DMS53 treated with DMSO at 0.1 percent for 48 hours (cell line): ENCODE measurements at regions not wholly inside any gene's neighbourhood (a gene's known extent, or its start where the extent isn't known, plus 50 kb on each side); places are given as distances from the start of the nearest gene placed in this dataset.
"Not testable (repeated sequence)": the region's sequence is repeated elsewhere in the genome, so short reads cannot be mapped to it uniquely, and the experiment has no call there.

Experiments
- DNase-seq: peaks from one replicate; lab custom pipeline; 2025; ENCODE audit not compliant: unreplicated experiment; lab: John Stamatoyannopoulos, UW

- DNase-seq = not testable (repeated sequence)
Observed at GRCh38 chr13:21261487-21262216, 85.2 kb downstream of the MRPL57 start.

DNA sequence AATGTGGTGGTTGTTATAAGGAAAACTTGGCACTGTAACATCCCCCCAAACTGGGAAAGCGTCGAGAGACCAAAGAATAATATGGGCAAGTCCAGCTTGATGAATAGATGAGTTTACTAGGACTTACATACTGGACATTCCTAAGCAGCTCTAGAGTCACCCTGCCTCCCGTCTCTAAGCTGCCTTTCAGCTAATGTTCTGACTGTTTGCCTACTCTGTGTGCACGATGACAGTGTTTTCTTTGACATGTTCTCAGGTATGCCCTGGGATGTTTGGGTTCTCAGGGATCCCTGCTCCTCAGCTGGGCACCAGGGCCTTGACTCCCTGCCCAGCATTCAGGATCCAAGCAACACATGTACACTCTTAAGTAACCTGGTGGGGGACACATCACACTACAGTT is 87.5 kb downstream of the MRPL57 start:
- DNase-seq = not testable (repeated sequence)

DNA sequence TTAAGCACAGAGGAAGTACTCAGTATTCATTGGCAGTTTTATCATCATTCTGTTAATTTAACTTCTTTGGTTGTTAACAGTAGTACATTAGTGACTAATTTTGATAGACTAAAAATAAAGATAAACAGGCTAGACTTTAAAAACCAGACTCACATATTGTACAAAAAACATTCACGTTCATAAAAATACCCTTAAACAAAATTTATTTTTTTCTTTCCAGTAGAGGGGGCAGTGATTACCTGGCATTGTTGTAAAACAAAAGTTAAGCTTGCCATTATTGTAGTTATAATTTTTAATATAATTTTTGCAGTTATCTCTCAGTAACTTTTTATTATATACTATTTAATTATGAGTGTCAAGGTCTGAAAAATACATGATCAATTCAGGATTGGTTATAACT is 92.0 kb downstream of the MRPL57 start:
- DNase-seq = not testable (repeated sequence)

DNA sequence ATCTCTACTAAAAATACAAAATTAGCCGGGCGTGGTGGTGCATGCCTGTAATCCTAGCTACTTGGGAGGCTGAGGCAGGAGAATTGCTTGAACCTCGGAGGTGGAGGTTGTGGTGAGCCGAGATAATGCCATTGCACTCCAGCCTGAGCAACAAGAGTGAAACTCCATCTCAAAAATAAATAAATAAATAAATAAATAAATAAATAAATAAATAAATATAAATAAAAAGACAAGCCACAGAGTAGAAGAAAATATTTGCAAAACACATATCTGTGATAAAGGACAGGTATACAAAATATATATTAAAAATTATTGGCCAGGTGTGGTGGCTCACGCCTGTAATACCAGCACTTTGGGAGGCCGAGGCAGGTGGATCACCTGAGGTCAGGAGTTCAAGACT is 96.0 kb downstream of the MRPL57 start:
- DNase-seq = not testable (repeated sequence)

DNA sequence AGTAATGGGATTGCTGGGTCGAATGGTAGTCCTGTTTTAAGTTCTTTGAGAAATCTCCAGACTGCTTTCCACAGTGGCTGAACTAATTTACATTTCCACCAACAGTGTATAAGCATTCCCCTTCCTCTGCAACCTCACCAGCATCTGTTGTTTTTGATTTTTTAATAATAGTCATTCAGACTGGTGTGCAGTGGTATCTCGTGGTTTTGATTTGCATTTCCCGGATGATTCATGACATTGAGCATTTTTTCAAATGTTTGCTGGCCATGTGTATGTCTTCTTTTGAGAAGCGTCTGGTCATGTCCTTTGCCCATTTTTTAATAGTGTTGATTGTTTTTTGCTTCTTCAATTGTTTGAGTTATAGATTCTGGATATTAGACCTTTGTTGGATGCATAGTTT is 98.0 kb downstream of the MRPL57 start:
- DNase-seq = not testable (repeated sequence)

GRCh38 chr13:21282065-21282464 is 105.6 kb downstream of the MRPL57 start:
- no peak for DNase-seq

DNA sequence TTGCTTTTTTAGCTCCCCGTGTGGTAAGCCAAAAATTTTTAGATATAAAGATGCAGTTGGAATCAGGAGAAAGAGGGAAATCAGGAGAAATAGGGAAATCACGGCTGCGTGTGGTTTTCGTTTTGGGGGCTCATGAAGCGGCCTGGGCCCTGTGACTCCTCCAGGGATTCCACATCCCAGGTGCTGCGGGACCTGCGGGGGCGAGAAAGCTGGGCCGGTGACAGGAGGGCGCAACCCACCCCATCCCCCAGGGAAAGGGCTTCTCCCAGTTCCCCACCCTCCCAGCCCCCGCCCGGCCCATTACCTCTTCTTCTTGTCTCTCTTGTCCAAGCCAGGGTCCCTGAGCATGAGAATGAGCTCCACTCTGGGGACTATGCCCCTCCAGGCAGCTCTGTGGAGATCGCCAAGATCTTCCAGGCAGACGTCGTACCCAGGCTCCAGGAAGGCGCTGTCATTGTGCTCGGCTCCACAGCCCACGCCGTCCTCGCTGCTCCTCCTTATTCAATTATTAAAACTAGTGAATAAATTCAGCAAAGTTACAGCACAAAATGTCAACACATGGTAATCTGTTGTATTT is 111.0 kb downstream of the MRPL57 start:
- DNase-seq = no peak

DNA sequence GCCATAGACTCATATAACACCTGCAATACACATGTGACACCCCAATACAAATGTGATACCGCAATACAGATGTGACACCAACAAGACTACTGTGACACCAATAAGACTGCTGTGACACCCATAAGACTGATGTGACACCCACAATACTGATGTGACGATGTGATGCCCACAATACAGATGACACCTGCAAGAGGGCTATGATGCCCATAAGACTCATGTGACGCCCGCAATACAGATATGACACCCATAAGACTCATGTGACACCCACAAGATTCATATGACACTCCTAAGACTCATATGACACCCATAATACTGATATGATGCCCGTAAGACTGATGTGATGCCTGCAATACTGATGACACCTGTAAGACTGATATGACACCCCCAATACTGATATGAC is 113.0 kb downstream of the MRPL57 start:
- no peak for DNase-seq

DNA sequence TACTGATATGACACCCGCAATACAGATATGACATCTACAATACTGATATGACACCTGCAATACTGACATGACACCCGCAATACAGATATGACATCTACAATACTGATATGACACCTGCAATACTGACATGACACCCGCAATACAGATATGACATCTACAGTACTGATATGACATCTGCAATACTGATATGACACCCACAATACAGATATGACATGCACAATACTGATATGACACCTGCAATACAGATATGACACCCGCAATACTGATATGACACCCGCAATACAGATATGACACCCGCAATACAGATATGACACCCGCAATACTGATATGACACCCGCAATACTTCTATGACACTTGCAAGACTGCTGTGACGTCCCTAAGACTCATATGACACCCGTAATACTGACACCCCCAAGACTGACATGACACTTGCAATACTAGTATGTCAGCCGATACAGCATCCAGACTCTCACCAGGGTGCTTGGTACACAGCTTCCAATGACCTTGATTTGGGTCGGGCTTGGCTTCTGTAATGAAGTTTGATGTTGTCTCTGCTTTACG is 114.1 kb downstream of the MRPL57 start:
- not testable (repeated sequence) for DNase-seq

GRCh38 chr13:21291840-21292239 is 115.4 kb downstream of the MRPL57 start:
- no peak for DNase-seq

- peak; percentile 69 for DNase-seq
Observed at GRCh38 chr13:21296991-21297390, 120.5 kb downstream of the MRPL57 start.

- peak; percentile 57 for DNase-seq
Observed at GRCh38 chr13:21297447-21297846, 121.0 kb downstream of the MRPL57 start.

GRCh38 chr13:21297914-21298831 is 121.7 kb downstream of the MRPL57 start:
- peak; percentile 87 for DNase-seq

- DNase-seq = no peak
Observed at GRCh38 chr13:21304256-21304655, 127.8 kb downstream of the MRPL57 start.

DNA sequence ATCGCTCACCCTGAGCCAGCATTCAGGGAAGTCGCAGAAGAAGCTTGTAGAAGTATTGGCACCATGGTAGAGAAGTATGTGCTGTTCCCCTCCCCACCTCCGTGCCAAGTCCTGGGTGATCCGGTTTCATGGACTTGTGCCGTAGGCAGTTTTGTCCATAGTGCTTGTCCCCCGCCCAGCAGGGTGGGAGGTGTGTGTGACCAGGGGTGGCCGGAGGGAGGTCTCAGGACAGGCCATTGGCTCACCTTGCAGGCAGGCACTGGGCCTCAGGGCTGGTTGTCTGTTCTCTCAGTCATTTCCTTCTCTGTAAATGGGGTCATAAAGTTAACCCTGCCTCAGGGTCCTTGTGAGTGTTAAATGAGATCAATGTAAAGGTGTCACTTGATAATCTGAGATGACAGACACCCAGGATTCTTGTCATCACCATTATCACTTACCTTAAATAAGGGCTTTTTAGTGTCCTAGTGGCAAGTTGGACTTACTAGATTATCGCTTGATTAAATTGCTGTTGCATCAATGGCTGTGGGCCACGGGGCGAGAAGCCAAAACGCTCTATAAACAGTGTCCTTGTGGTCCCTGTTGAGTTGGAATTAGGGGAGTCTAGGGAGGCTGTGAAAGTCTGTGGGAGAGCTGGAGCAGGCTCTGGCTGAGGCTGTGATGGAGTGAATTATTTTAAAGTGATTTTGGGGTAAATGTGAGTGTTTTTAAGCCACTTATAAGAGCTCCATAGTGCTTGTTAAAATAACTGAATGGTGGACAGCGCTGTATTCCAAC is 130.0 kb downstream of the MRPL57 start:
- DNase-seq = not testable (repeated sequence)

DNA sequence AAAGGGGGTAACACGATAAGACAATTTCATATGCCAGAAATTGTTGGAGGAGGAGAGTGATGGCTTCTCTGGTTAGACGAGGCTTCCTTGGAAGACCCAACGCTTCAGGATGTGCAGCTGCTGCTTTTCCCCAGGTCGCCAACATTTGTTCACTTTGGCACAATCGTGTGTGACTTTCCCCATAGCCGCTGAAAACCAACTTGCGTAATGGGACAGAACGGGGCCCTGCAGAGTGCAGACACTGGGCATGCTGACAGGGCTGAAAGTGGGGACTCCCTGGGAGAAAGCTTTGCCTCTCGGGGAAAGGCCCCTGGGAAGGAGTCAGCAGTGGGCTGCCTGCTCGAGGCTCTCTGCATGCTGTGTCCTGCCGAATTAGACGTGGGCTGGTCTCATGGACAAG is 130.7 kb downstream of the MRPL57 start:
- DNase-seq = not testable (repeated sequence)

- no peak for DNase-seq
Observed at GRCh38 chr13:21308906-21309305, 132.4 kb downstream of the MRPL57 start.

DNA sequence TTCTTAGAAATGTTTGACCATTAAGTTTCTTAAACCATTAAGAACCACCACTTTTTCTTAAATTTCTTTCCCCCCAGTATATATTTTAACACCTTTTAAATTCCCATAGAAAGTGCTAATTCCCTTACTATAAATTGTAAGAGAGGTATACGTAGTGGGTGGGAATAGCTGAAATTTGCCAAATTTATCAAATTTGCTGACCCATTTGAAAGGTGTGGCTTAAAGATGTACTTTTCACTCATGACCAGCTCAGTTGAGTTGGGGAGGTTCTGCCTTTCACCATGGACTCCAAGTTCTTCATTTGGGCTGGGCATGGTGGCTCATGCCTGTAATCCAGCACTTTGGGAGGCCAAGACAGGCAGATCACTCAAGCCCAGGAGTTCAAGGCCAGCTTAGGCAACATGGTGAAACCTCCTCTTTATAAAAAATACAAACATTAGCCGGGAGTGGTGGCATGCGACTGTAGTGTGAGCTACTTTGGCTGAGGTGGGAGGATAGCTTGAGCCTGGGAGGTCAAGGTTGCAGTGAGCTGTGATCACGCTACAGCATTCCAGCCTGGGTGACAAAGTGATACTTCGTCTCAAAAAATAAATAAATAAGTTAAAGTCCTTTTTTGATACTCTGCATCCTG is 133.2 kb downstream of the MRPL57 start:
- DNase-seq = no peak

DNA sequence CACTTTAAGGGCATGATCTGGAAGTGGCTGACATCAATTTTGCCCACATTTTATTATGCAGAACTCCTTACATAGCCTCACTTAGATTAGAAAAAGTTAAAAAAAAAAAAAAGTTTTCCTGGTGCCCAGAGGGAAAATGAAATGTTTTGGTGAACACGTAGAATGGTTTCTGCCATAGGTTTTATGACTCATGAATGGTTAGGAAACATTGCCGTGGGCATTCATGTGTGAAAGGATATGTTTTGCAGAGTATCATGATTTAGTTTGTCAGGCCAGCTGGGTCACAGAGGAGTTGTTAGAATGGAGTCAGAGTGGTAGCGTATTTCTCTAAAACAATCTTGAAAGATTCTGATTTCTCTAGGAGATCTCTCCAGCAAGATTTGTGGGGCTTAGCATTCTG is 133.8 kb downstream of the MRPL57 start:
- no peak for DNase-seq

DNA sequence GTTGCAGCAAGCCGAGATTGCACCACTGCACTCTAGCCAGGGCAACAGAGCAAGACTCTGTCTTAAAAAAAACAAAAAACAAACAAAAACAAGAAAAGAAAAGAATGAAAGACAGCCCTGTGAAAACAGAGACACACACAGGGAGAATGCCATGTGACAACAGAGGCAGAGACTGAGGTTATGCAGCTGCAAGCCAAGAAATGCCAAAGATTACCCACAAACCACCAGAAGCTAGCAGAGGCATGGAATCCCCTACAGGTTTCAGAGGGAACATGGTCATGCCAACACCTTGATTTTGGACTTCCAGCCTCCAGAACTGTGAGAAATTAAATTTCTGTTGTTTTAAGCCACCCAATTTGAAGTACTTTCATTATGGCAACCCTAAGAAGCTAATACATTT is 138.5 kb downstream of the MRPL57 start:
- not testable (repeated sequence) for DNase-seq
